ENCODE measurements at regions not wholly inside any gene's neighbourhood (a gene's known extent, or its start where the extent isn't known, plus 50 kb on each side); places are given as distances from the start of the nearest gene placed in this dataset.

- DNase-seq: no peak
Measured at GRCh38 chr6:113396730-113397129, 460.4 kb upstream of the MARCKS start.

- peak; percentile 52 for DNase-seq
Measured at GRCh38 chr6:113397236-113397635, 459.9 kb upstream of the MARCKS start.

GRCh38 chr6:113401231-113401630, 455.9 kb upstream of the MARCKS start:
- DNase-seq: no peak

GRCh38 chr6:113402544-113402943, 454.6 kb upstream of the MARCKS start:
- no peak for DNase-seq

GRCh38 chr6:113403966-113404595, 453.1 kb upstream of the MARCKS start:
- DNase-seq: no peak

- no peak for DNase-seq
Measured at GRCh38 chr6:113405326-113406047, 451.7 kb upstream of the MARCKS start.

- no peak for DNase-seq
Measured at GRCh38 chr6:113406048-113406695, 451.0 kb upstream of the MARCKS start.

GRCh38 chr6:113411011-113411410, 446.1 kb upstream of the MARCKS start:
- DNase-seq: no peak

GRCh38 chr6:113412589-113413357, 444.4 kb upstream of the MARCKS start:
- no peak for DNase-seq

- peak; percentile 48 for DNase-seq
Measured at GRCh38 chr6:113414511-113414910, 442.6 kb upstream of the MARCKS start.

- DNase-seq: no peak
Measured at GRCh38 chr6:113416170-113416569, 441.0 kb upstream of the MARCKS start.

- no peak for DNase-seq
Measured at GRCh38 chr6:113420290-113420689, 436.9 kb upstream of the MARCKS start.

- DNase-seq: no peak
Measured at GRCh38 chr6:113421997-113422396, 435.1 kb upstream of the MARCKS start.

GRCh38 chr6:113423956-113424355, 433.2 kb upstream of the MARCKS start:
- no peak for DNase-seq

- no peak for DNase-seq
Measured at GRCh38 chr6:113425977-113426660, 431.0 kb upstream of the MARCKS start.

- DNase-seq: no peak
Measured at GRCh38 chr6:113427617-113428016, 429.5 kb upstream of the MARCKS start.

GRCh38 chr6:113428702-113429101, 428.4 kb upstream of the MARCKS start:
- no peak for DNase-seq

GRCh38 chr6:113432521-113433334, 424.4 kb upstream of the MARCKS start:
- no peak for DNase-seq

- DNase-seq: peak; percentile 62
Measured at GRCh38 chr6:113433335-113433991, 423.7 kb upstream of the MARCKS start.

- DNase-seq: no peak
Measured at GRCh38 chr6:113434641-113435040, 422.5 kb upstream of the MARCKS start.

GRCh38 chr6:113437566-113437965, 419.6 kb upstream of the MARCKS start:
- DNase-seq: no peak

Measured in eye (tissue), 1 donor.